ENCODE measurements at regions not wholly inside any gene's neighbourhood (a gene's known extent, or its start where the extent isn't known, plus 50 kb on each side); places are given as distances from the start of the nearest gene placed in this dataset.
"Not testable (repeated sequence)": the region's sequence is repeated elsewhere in the genome, so short reads cannot be mapped to it uniquely, and the experiment has no call there.

GRCh38 chr13:111666164-111666776 lies 345.8 kb downstream of the TEX29 start:
- DNase-seq, result no peak
- no peaks in the 10 kb centered on the region for H3K9me3 ChIP-seq (replicated peaks)
- no peak overlapping the region for H3K27ac ChIP-seq
- H3K4me1 ChIP-seq, result no peaks in the 10 kb centered on the region
- no peaks in the 10 kb centered on the region for H3K36me3 ChIP-seq
- H3K4me3 ChIP-seq, result no peak overlapping the region
- H3K27me3 ChIP-seq, result no peaks in the 10 kb centered on the region

- no peaks in the 10 kb centered on the region for H3K27me3 ChIP-seq
- H3K4me1 ChIP-seq, result no peaks in the 10 kb centered on the region
- DNase-seq, result no peak
- H3K27ac ChIP-seq, result no peak overlapping the region
- no peaks in the 10 kb centered on the region for H3K9me3 ChIP-seq (replicated peaks)
- no peak overlapping the region for H3K4me3 ChIP-seq
- H3K36me3 ChIP-seq, result no peaks in the 10 kb centered on the region
These were observed 347.3 kb downstream of the TEX29 start for GRCh38 chr13:111667757-111668156.

DNA sequence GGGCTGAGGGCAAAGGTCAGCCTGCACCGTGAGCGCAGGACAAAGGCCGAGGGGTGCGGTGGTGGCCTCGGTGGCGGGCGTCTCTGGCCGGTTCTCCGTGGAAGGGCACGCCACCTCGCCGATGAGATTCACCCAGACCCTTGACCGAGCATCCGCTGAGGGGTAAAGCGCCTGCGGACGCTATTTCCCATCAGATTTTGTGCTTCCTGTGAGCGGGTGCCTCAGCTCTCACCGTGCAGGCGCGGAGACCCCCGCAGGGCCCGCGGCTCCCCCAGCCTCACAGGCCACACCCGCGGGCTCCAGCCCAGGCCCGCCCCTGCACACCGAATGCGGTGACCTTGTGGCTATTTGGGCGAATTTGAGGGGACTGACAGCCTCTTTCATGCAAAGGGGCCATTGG lies 348.0 kb downstream of the TEX29 start:
- H3K9me3 ChIP-seq (replicated peaks), result no peaks in the 10 kb centered on the region
- no peak overlapping the region for H3K4me3 ChIP-seq
- H3K27ac ChIP-seq, result no peak overlapping the region
- no peak for DNase-seq
- no peaks in the 10 kb centered on the region for H3K4me1 ChIP-seq
- H3K36me3 ChIP-seq, result no peaks in the 10 kb centered on the region
- no peaks in the 10 kb centered on the region for H3K27me3 ChIP-seq

DNA sequence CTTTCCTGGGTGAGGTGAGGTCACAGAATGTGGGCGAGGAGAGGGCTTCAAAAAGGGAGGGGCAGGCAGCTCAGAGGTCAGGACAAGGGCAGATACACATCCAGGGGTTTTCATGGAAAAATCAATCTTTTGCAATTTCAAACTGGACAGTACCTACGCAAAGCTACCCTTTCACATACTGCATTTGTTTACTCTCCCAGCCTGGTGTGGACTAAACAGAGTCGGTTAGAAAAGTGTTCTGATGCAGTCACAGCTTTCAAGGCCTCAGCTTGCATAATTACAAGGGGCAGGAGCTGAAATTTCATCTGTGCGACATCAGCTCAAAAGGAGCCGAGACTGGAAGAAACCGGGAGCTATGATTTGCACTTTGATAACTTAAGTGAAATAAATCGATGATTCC lies 351.8 kb downstream of the TEX29 start:
- H3K4me3 ChIP-seq; H3K36me3 ChIP-seq; H3K27me3 ChIP-seq; H3K27ac ChIP-seq; H3K9me3 ChIP-seq (replicated peaks); DNase-seq; H3K4me1 ChIP-seq: not testable (repeated sequence)

- not testable (repeated sequence) for H3K4me3 ChIP-seq; H3K9me3 ChIP-seq (replicated peaks); H3K27me3 ChIP-seq; H3K4me1 ChIP-seq; H3K36me3 ChIP-seq; H3K27ac ChIP-seq; DNase-seq
These were observed 357.9 kb downstream of the TEX29 start for GRCh38 chr13:111678120-111678882.

DNA sequence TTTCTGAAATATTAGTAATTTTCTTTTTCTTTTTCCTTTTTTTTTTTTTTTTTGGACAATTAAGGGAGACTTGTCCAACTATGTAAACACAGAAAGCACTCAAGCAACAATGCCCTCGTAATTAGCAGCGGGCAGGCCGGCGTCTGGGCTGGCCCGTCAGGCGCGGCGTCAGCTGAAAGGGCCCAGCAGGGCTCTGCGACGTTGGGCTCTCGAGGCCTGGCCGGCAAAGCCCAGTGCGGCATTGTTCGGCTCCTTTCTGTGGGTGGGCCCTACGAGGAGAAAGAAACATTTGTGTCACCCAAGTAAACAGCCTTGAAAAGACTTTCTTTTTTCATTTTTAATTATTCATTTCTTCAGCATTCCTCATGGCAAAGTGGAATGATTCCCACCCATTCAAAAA lies 359.2 kb downstream of the TEX29 start:
- not testable (repeated sequence) for H3K4me3 ChIP-seq; H3K4me1 ChIP-seq; H3K36me3 ChIP-seq; H3K27me3 ChIP-seq; H3K27ac ChIP-seq; DNase-seq; H3K9me3 ChIP-seq (replicated peaks)

DNA sequence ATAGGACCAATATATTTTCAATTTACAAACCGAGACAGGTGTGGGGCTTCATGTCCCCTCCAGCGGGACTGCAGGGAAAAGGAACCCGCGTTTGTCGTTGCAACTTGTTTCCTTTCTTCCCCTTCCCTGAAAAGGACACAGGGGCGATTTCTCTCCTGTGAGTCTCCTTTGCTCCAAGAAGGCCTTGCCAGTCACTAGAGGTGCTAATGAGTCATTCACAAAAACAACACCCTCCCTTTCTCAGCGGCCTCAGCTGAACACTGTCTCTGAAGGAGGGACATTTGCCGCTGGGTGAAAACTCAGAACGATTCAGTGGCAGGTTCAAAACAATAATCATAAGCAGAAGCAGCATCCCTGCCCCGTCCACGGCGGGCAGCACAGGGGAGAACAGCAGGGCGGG lies 359.7 kb downstream of the TEX29 start:
- not testable (repeated sequence) for DNase-seq; H3K4me3 ChIP-seq; H3K27ac ChIP-seq; H3K9me3 ChIP-seq (replicated peaks); H3K27me3 ChIP-seq; H3K36me3 ChIP-seq; H3K4me1 ChIP-seq

GRCh38 chr13:111692028-111692427 lies 371.6 kb downstream of the TEX29 start:
- H3K27me3 ChIP-seq; DNase-seq; H3K27ac ChIP-seq; H3K36me3 ChIP-seq; H3K9me3 ChIP-seq (replicated peaks); H3K4me3 ChIP-seq; H3K4me1 ChIP-seq: not testable (repeated sequence)

GRCh38 chr13:111696121-111696520 lies 370.8 kb upstream of the SOX1 start:
- H3K27me3 ChIP-seq; H3K36me3 ChIP-seq; H3K4me3 ChIP-seq; H3K27ac ChIP-seq; DNase-seq; H3K4me1 ChIP-seq; H3K9me3 ChIP-seq (replicated peaks): not testable (repeated sequence)

- DNase-seq; H3K4me3 ChIP-seq; H3K36me3 ChIP-seq; H3K27me3 ChIP-seq; H3K4me1 ChIP-seq; H3K9me3 ChIP-seq (replicated peaks); H3K27ac ChIP-seq: not testable (repeated sequence)
These were observed 364.9 kb upstream of the SOX1 start for GRCh38 chr13:111702059-111702458.

Data from SJCRH30 (cell line).